Endothelial cell of umbilical vein (primary cell): ENCODE measurements at regions not wholly inside any gene's neighbourhood (a gene's known extent, or its start where the extent isn't known, plus 50 kb on each side); places are given as distances from the start of the nearest gene placed in this dataset.

Experiments used
- BruUV-seq: library from RNA; stranded (reverse); fragments of 400-500 nt; replicated peaks from 2 replicates; lab custom pipeline; 2021; lab: Mats Ljungman, UMichigan
- CTCF ChIA-PET: fragments of 300-600, 350-600 bp; sonication (Branson Sonifier 250); formaldehyde crosslinking; loops from one replicate; lab custom pipeline; 2021; ENCODE audit warnings: antibody characterized with exemption, inconsistent platforms; lab: Charles Lee
- POLR2A ChIA-PET: fragments of 300-600, 350-600 bp; sonication (Branson Sonifier 250); formaldehyde crosslinking; loops from one replicate; lab custom pipeline; 2021; ENCODE audit warnings: antibody characterized with exemption, inconsistent platforms; lab: Charles Lee
- DNase-seq: peaks from one replicate; pipeline ENCODE4 v3.0.0-alpha.2; 2011; ENCODE audit warnings: low read depth, low spot score
- FAIRE-seq: peaks from 2 replicates; lab custom pipeline; 2011; peaks lifted over from hg19 to GRCh38; lab: Jason Lieb, UNC
- H2AFZ ChIP-seq: 2 replicates; pipeline ENCODE4 v1.6.0; 2012; ENCODE audit warnings: low read depth, low read length, control low read depth, inconsistent platforms
- H3K27ac ChIP-seq: 2 replicates; pipeline ENCODE4 v1.5.1; 2011; ENCODE audit warnings: low read depth, mild to moderate bottlenecking, control low read depth, low read length, moderate library complexity; ENCODE audit not compliant: insufficient read depth
- H3K27me3 ChIP-seq, 2 experiments: 2 replicates each; pipeline versions ENCODE4 v1.6.0 to v1.6.1; 2011; ENCODE audit warnings: low read length in 2 of 2, mixed read lengths in 1 of 2; ENCODE audit not compliant: control insufficient read depth in 2 of 2, insufficient read depth in 2 of 2
- H3K36me3 ChIP-seq, 2 experiments: 2 replicates in 1 of 2; 3 replicates in 1 of 2; pipeline ENCODE4 v1.5.1; 2011; ENCODE audit warnings: low read length in 2 of 2, mild to moderate bottlenecking in 1 of 2, moderate library complexity in 1 of 2; ENCODE audit not compliant: control insufficient read depth in 2 of 2, insufficient read depth in 2 of 2; ENCODE audit errors: extremely low read depth in 1 of 2
- H3K4me1 ChIP-seq: 3 replicates; pipeline ENCODE4 v1.5.1; 2011; ENCODE audit warnings: mild to moderate bottlenecking, low read length; ENCODE audit not compliant: control insufficient read depth, insufficient read depth; ENCODE audit errors: extremely low read depth
- H3K4me2 ChIP-seq: 2 replicates; pipeline ENCODE4 v1.6.1; 2011; ENCODE audit warnings: low read length, control low read depth, mixed read lengths; ENCODE audit not compliant: insufficient read depth
- H3K4me3 ChIP-seq, 3 experiments: fragments of 200-600 bp in 1 of 3; sonication (generic), shearing (Covaris generic) in 1 of 3; replicated peaks in 1 of 3; 2 replicates each; pipeline ENCODE4 v1.5.1; 2011 to 2016; ENCODE audit warnings: control low read depth in 3 of 3, low read length in 3 of 3, mild to moderate bottlenecking in 2 of 3, inconsistent platforms in 1 of 3, low read depth in 1 of 3, moderate library complexity in 1 of 3; ENCODE audit not compliant: insufficient read depth in 1 of 3
- H3K79me2 ChIP-seq: 2 replicates; pipeline ENCODE4 v1.6.0; 2012; ENCODE audit warnings: low read length, inconsistent platforms; ENCODE audit not compliant: control insufficient read depth, insufficient read depth
- H3K9ac ChIP-seq: replicated peaks from 2 replicates; pipeline ENCODE3; 2011; ENCODE audit warnings: low read length, control low read depth; ENCODE audit not compliant: insufficient read depth; ENCODE audit errors: extremely low read depth
- H3K9me1 ChIP-seq: replicated peaks from 3 replicates; pipeline ENCODE4 v1.6.0; 2011; ENCODE audit warnings: mild to moderate bottlenecking, low read length; ENCODE audit not compliant: control insufficient read depth, insufficient read depth; ENCODE audit errors: extremely low read depth
- H3K9me3 ChIP-seq: replicated peaks from 2 replicates; pipeline ENCODE4 v1.5.1; 2012; ENCODE audit warnings: low read length, inconsistent platforms; ENCODE audit not compliant: control insufficient read depth, insufficient read depth
- H4K20me1 ChIP-seq: replicated peaks from 2 replicates; pipeline ENCODE3; 2011; ENCODE audit warnings: mild to moderate bottlenecking, low read length; ENCODE audit not compliant: control insufficient read depth, insufficient read depth; ENCODE audit errors: extremely low read depth
- CTCF ChIP-seq, 2 donors: IDR thresholded peaks; 1 replicate in 1 of 2; 2 replicates in 1 of 2; pipeline ENCODE4 v1.5.1; 2011; ENCODE audit warnings: low read length in 2 of 2, mild to moderate bottlenecking in 2 of 2, moderate library complexity in 2 of 2, control low read depth in 1 of 2, inconsistent platforms in 1 of 2, low read depth in 1 of 2; ENCODE audit not compliant: insufficient read depth in 1 of 2; ENCODE audit errors: extremely low read depth in 1 of 2
- EZH2 ChIP-seq: IDR thresholded peaks from 2 replicates; pipeline ENCODE4 v1.6.1; 2012; ENCODE audit warnings: borderline replicate concordance, low read depth, mild to moderate bottlenecking, moderate library complexity, low read length, inconsistent platforms; ENCODE audit not compliant: severe bottlenecking
- FOS ChIP-seq: IDR thresholded peaks from 2 replicates; pipeline ENCODE4 v1.6.1; 2011; ENCODE audit warnings: mild to moderate bottlenecking, low read length, moderate library complexity, borderline replicate concordance; ENCODE audit not compliant: insufficient read depth
- GATA2 ChIP-seq: IDR thresholded peaks from 2 replicates; pipeline ENCODE4 v1.7.0; 2011; ENCODE audit warnings: low read depth, mild to moderate bottlenecking, moderate library complexity, mixed read lengths, low read length; ENCODE audit not compliant: insufficient read length, insufficient read depth
- JUN ChIP-seq: IDR thresholded peaks from 2 replicates; pipeline ENCODE4 v1.6.1; 2011; ENCODE audit warnings: borderline replicate concordance, low read depth; ENCODE audit not compliant: insufficient read length, insufficient read depth
- MAX ChIP-seq: IDR thresholded peaks from 2 replicates; pipeline ENCODE4 v1.6.1; 2011; ENCODE audit not compliant: insufficient read depth, insufficient read length
- MYC ChIP-seq: IDR thresholded peaks from one replicate; pipeline ENCODE4 v1.6.1; 2011; ENCODE audit warnings: mild to moderate bottlenecking, low read depth, low read length
- POLR2A ChIP-seq: IDR thresholded peaks from 2 replicates; pipeline ENCODE4 v1.6.1; 2012; ENCODE audit warnings: low read depth, mild to moderate bottlenecking, control low read depth, low read length
- POLR2AphosphoS5 ChIP-seq: IDR thresholded peaks from 2 replicates; pipeline ENCODE4 v1.6.1; 2012; ENCODE audit warnings: low read depth, mild to moderate bottlenecking, control low read depth, low read length, moderate library complexity; ENCODE audit not compliant: insufficient read depth
- dilution Hi-C: fragments of 300-500 bp; cut with MboI; formaldehyde crosslinking; loops from one replicate; pipeline ENCODE4 v1.15.0; 2019; ENCODE audit warnings: low sequenced_read_pairs; ENCODE audit not compliant: extremely low pct_ligation_motif_present
- intact Hi-C: fragments of 100-400 bp; cut with micrococcal nuclease; formaldehyde crosslinking; loops from one replicate; pipeline ENCODE4 v1.10.0; 2022

DNA sequence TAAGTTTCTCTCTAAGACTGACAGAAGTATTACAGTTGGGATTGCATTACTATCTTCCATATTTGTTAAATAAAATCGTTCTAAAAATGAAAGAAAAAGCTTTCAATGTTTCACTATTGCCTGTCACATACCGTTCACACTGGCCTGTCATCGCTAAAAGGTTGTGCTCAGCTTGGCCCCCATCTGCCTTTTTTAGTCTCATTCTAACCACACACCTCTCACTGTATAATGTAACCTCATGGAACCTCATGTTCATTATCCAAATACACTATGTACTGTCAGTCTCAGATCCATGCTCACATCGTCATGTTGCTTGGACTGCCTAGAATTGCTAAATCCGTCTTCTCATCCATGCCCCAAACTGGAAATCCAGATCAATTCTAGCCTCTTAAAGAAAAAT is 637.8 kb upstream of the ROBO1 start:
- Histone ChIP-seq H3K27me3 (no peaks in the 10 kb centered on the region), H3K9me3 (no peaks in the 10 kb centered on the region), H3K79me2 (no peaks in the 10 kb centered on the region), H3K36me3 (no peaks in the 10 kb centered on the region), H3K9me1 (no peaks in the 10 kb centered on the region), H3K9ac (no peak overlapping the region), H3K4me3 (no peak overlapping the region), H4K20me1 (no peaks in the 10 kb centered on the region), H3K4me1 (no peaks in the 10 kb centered on the region), H2AFZ (no peak overlapping the region), H3K4me2 (no peak overlapping the region), H3K27ac (no peak overlapping the region)
- DNase-seq = no peak
- FAIRE-seq = no peak
- no peak for TF ChIP-seq GATA2
- no peak for TF ChIP-seq MAX
- no peak for TF ChIP-seq POLR2A
- TF ChIP-seq CTCF (IDR thresholded peaks at IDR 0.05; ENCODE audit: extremely low read depth in 1 of 2, insufficient read depth in 1 of 2, low read depth in 1 of 2, low read length in 2 of 2) = no peak
- no peak for TF ChIP-seq EZH2
- TF ChIP-seq POLR2AphosphoS5 = no peak
- no peak for TF ChIP-seq MYC
- TF ChIP-seq FOS = no peak
- TF ChIP-seq JUN = no peak
- dilution Hi-C loops = no loop called here
- no TSS peak for BruUV-seq
- POLR2A ChIA-PET = no interaction called here
- intact Hi-C loops = no loop called here
- CTCF ChIA-PET = interaction anchor here (0.6 kb wide), 1 partner anchor 169 kb away, joined by 3 read pairs; no protein-coding TSS in a partner anchor
